CD14-positive monocyte (primary cell): ENCODE measurements at regions not wholly inside any gene's neighbourhood (a gene's known extent, or its start where the extent isn't known, plus 50 kb on each side); places are given as distances from the start of the nearest gene placed in this dataset.

Experiments
- DNase-seq, 3 donors: peaks; one replicate each; pipeline ENCODE4 v3.0.0-alpha.2; 2011 to 2022
- H2AFZ ChIP-seq: 2 replicates; pipeline ENCODE4 v1.6.0; 2012; ENCODE audit warnings: mild to moderate bottlenecking, low read depth, low read length, inconsistent platforms; ENCODE audit not compliant: insufficient read depth, poor library complexity, severe bottlenecking
- H3K27ac ChIP-seq, 2 donors: 1 replicate in 1 of 2; 2 replicates in 1 of 2; pipeline ENCODE4 v1.5.1; 2012 to 2013; ENCODE audit warnings: low read length in 2 of 2, control low read depth in 1 of 2, inconsistent platforms in 1 of 2, low read depth in 1 of 2, mild to moderate bottlenecking in 1 of 2
- H3K27me3 ChIP-seq, 2 donors: one replicate each; pipeline versions ENCODE4 v1.6.0 to v1.6.1; 2011 to 2013; ENCODE audit warnings: low read length in 2 of 2; ENCODE audit not compliant: control insufficient read depth in 2 of 2, insufficient read depth in 2 of 2
- H3K36me3 ChIP-seq, 2 donors: replicated peaks in 1 of 2; 1 replicate in 1 of 2; 2 replicates in 1 of 2; pipeline versions ENCODE4 v1.5.1 to v1.6.1; 2012 to 2013; ENCODE audit warnings: low read length in 2 of 2, control low read depth in 1 of 2, inconsistent platforms in 1 of 2, mild to moderate bottlenecking in 1 of 2; ENCODE audit not compliant: insufficient read depth in 2 of 2, control insufficient read depth in 1 of 2
- H3K4me1 ChIP-seq, 2 donors: 1 replicate in 1 of 2; 2 replicates in 1 of 2; pipeline versions ENCODE4 v1.5.1 to v1.6.1; 2012 to 2013; ENCODE audit warnings: low read length in 2 of 2, control low read depth in 1 of 2, inconsistent platforms in 1 of 2, mild to moderate bottlenecking in 1 of 2, moderate library complexity in 1 of 2; ENCODE audit not compliant: insufficient read depth in 2 of 2, control insufficient read depth in 1 of 2
- H3K4me2 ChIP-seq: replicated peaks from 2 replicates; pipeline ENCODE3; 2012; ENCODE audit warnings: low read length, moderate library complexity, mild to moderate bottlenecking; ENCODE audit not compliant: poor library complexity, severe bottlenecking; ENCODE audit errors: extremely low read depth
- H3K4me3 ChIP-seq, 3 experiments: fragments of 200-600 bp in 1 of 3; sonication (generic) in 1 of 3; replicated peaks in 1 of 3; 1 replicate in 2 of 3; 2 replicates in 1 of 3; pipeline ENCODE4 v1.5.1; 2011 to 2013; ENCODE audit warnings: low read length in 3 of 3, mild to moderate bottlenecking in 3 of 3, control low read depth in 2 of 3, low read depth in 2 of 3, inconsistent platforms in 1 of 3, moderate library complexity in 1 of 3
- H3K79me2 ChIP-seq: 2 replicates; pipeline ENCODE4 v1.6.0; 2012; ENCODE audit warnings: mild to moderate bottlenecking, control low read depth, inconsistent platforms, low read length, moderate library complexity; ENCODE audit not compliant: insufficient read depth
- H3K9ac ChIP-seq: 2 replicates; pipeline ENCODE4 v1.6.0; 2017; ENCODE audit warnings: low read length, mild to moderate bottlenecking; ENCODE audit not compliant: insufficient read depth, poor library complexity, severe bottlenecking
- H3K9me3 ChIP-seq, 2 donors: replicated peaks in 1 of 2; 1 replicate in 1 of 2; 2 replicates in 1 of 2; pipeline versions ENCODE4 v1.5.1 to v1.6.1; 2012 to 2013; ENCODE audit warnings: low read length in 2 of 2, control low read depth in 1 of 2; ENCODE audit not compliant: control insufficient read depth in 1 of 2, insufficient read depth in 1 of 2
- H4K20me1 ChIP-seq: 2 replicates; pipeline ENCODE4 v1.6.0; 2012; ENCODE audit warnings: mild to moderate bottlenecking, low read length, control low read depth, moderate library complexity; ENCODE audit not compliant: insufficient read depth
- H3K27ac Mint-ChIP-seq, 7 donors: one replicate each; pipeline ENCODE4 v1.8.0; 2020; ENCODE audit warnings: mild to moderate bottlenecking in 7 of 7, mixed read lengths in 7 of 7, moderate library complexity in 6 of 7, inconsistent platforms in 2 of 7
- H3K27me3 Mint-ChIP-seq, 3 donors: one replicate each; pipeline ENCODE4 v1.8.0; 2021 to 2022; ENCODE audit warnings: low read depth in 3 of 3, mild to moderate bottlenecking in 3 of 3, mixed read lengths in 3 of 3, moderate library complexity in 3 of 3, inconsistent platforms in 1 of 3
- H3K36me3 Mint-ChIP-seq, 2 donors: one replicate each; pipeline ENCODE4 v1.8.0; 2020; ENCODE audit warnings: mixed read lengths in 2 of 2, inconsistent platforms in 1 of 2, mild to moderate bottlenecking in 1 of 2
- H3K4me1 Mint-ChIP-seq: one replicate; pipeline ENCODE4 v1.8.0; 2020; ENCODE audit warnings: mild to moderate bottlenecking, mixed read lengths
- H3K4me3 Mint-ChIP-seq, 2 donors: one replicate each; pipeline ENCODE4 v1.8.0; 2020; ENCODE audit warnings: mild to moderate bottlenecking in 2 of 2, mixed read lengths in 2 of 2, moderate library complexity in 1 of 2
- H3K9me3 Mint-ChIP-seq, 7 donors: one replicate each; pipeline ENCODE4 v1.8.0; 2020 to 2022; ENCODE audit warnings: mixed read lengths in 7 of 7, mild to moderate bottlenecking in 6 of 7, moderate library complexity in 6 of 7, inconsistent platforms in 2 of 7
- CTCF ChIP-seq: fragments of 200-600 bp; IDR thresholded peaks from one replicate; pipeline ENCODE4 v1.8.0; 2022; ENCODE audit warnings: antibody characterized with exemption, mild to moderate bottlenecking
- WGBS: methylation state at CpG from one replicate; pipeline ENCODE4 v1.1.5; 2013; ENCODE audit warnings: missing lambda C conversion rate; ENCODE audit not compliant: insufficient coverage; 5-methylcytosine and 5-hydroxymethylcytosine counted together
- intact Hi-C, 2 donors: fragments of 100-400 bp; cut with micrococcal nuclease; formaldehyde crosslinking; loops; one replicate each; pipeline versions ENCODE4 v1.15.0 to v1.15.1; 2023

- H3K9ac ChIP-seq, result no peak overlapping the region
- H3K9me3 ChIP-seq, result no peaks in the 10 kb centered on the region
- no peaks in the 10 kb centered on the region for H3K36me3 ChIP-seq
- no CpG with 5 or more reads among the region's 3 CpGs for WGBS
- no peak overlapping the region for H3K4me3 ChIP-seq
- no peak for TF ChIP-seq CTCF
- Mint-ChIP-seq H3K27ac (no peak overlapping the region), H3K4me3 (no peak overlapping the region), H3K36me3 (no peaks in the 10 kb centered on the region), H3K4me1 (no peaks in the 10 kb centered on the region), H3K27me3 (peaks cover 2 to 8% (median 5%) of the 10 kb centered on the region in 3 donors), H3K9me3 (peaks cover 0 to 4% (median 2%) of the 10 kb centered on the region in 7 donors)
- no peaks in the 10 kb centered on the region for H3K79me2 ChIP-seq
- no peaks in the 10 kb centered on the region for H4K20me1 ChIP-seq
- H3K27ac ChIP-seq, result no peak overlapping the region
- intact Hi-C loops, result no loop called here
- H3K4me1 ChIP-seq, result no peaks in the 10 kb centered on the region
- no peak for DNase-seq
- H3K27me3 ChIP-seq, result no peaks in the 10 kb centered on the region
- H3K4me2 ChIP-seq, result no peak overlapping the region
- no peak overlapping the region for H2AFZ ChIP-seq
Observed at GRCh38 chr6:40936818-40937251, 102.2 kb downstream of the UNC5CL start.

- no peak overlapping the region for H3K9ac ChIP-seq
- no peaks in the 10 kb centered on the region for H4K20me1 ChIP-seq
- H3K27me3 Mint-ChIP-seq, result peaks cover 2 to 3% (median 2%) of the 10 kb centered on the region in 3 donors
- no peaks in the 10 kb centered on the region for H3K36me3 Mint-ChIP-seq
- peaks cover 0 to 2% (median 0%) of the 10 kb centered on the region in 7 donors for H3K9me3 Mint-ChIP-seq
- H3K27ac ChIP-seq, result no peak overlapping the region
- no peak overlapping the region for H3K4me2 ChIP-seq
- no peaks in the 10 kb centered on the region for H3K36me3 ChIP-seq
- no peak overlapping the region for H3K27ac Mint-ChIP-seq
- no peaks in the 10 kb centered on the region for H3K27me3 ChIP-seq
- no peaks in the 10 kb centered on the region for H3K79me2 ChIP-seq
- WGBS, result no CpG with 5 or more reads among the region's 5 CpGs
- no peak for TF ChIP-seq CTCF
- H3K4me3 ChIP-seq, result no peak overlapping the region
- no peak overlapping the region for H2AFZ ChIP-seq
- DNase-seq, result no peak
- H3K4me1 Mint-ChIP-seq, result no peaks in the 10 kb centered on the region
- H3K4me1 ChIP-seq, result no peaks in the 10 kb centered on the region
- intact Hi-C loops, result no loop called here
- H3K4me3 Mint-ChIP-seq, result no peak overlapping the region
- no peaks in the 10 kb centered on the region for H3K9me3 ChIP-seq
Observed at GRCh38 chr6:40933864-40934263, 105.2 kb downstream of the UNC5CL start.
